ENCODE measurements at regions not wholly inside any gene's neighbourhood (a gene's known extent, or its start where the extent isn't known, plus 50 kb on each side); places are given as distances from the start of the nearest gene placed in this dataset.

- H3K4me1 Mint-ChIP-seq = no peaks in the 10 kb centered on the region
- Histone ChIP-seq H3K79me2 (replicated peaks; ENCODE audit: insufficient read depth) (no peaks in the 10 kb centered on the region), H3K4me1 (ENCODE audit: insufficient read depth) (no peaks in the 10 kb centered on the region), H3K27ac (ENCODE audit: low read depth) (no peak overlapping the region), H3K4me3 (no peak overlapping the region), H2AFZ (no peak overlapping the region), H3F3A (replicated peaks; ENCODE audit: low read depth) (no peaks in the 10 kb centered on the region), H3K9me2 (ENCODE audit: insufficient read depth) (no peaks in the 10 kb centered on the region), H3K4me2 (no peak overlapping the region), H3K27me3 (ENCODE audit: insufficient read depth) (no peaks in the 10 kb centered on the region), H4K20me1 (replicated peaks; ENCODE audit: insufficient read depth) (no peaks in the 10 kb centered on the region), H3K36me3 (ENCODE audit: insufficient read depth) (no peaks in the 10 kb centered on the region)
- no peak for TF ChIP-seq ETS1 (IDR thresholded peaks at IDR 0.05)
- TF ChIP-seq, protein P1, sequence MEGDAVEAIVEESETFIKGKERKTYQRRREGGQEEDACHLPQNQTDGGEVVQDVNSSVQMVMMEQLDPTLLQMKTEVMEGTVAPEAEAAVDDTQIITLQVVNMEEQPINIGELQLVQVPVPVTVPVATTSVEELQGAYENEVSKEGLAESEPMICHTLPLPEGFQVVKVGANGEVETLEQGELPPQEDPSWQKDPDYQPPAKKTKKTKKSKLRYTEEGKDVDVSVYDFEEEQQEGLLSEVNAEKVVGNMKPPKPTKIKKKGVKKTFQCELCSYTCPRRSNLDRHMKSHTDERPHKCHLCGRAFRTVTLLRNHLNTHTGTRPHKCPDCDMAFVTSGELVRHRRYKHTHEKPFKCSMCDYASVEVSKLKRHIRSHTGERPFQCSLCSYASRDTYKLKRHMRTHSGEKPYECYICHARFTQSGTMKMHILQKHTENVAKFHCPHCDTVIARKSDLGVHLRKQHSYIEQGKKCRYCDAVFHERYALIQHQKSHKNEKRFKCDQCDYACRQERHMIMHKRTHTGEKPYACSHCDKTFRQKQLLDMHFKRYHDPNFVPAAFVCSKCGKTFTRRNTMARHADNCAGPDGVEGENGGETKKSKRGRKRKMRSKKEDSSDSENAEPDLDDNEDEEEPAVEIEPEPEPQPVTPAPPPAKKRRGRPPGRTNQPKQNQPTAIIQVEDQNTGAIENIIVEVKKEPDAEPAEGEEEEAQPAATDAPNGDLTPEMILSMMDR (conservative IDR thresholded peaks at IDR 0.05; ENCODE audit: low read depth in 2 of 2) = no peak
- no peak for TF ChIP-seq NANOG (IDR thresholded peaks at IDR 0.05; ENCODE audit: borderline replicate concordance)
- no peak for TF ChIP-seq EZH2phosphoT487 (IDR thresholded peaks at IDR 0.05; ENCODE audit: unreplicated experiment)
- TF ChIP-seq EZH2 (IDR thresholded peaks at IDR 0.05; ENCODE audit: low read depth, unreplicated experiment) = no peak
- TF ChIP-seq ZNF114 (CRISPR knock-in tag; IDR thresholded peaks at IDR 0.05) = no peak
- TF ChIP-seq POLR2AphosphoS5 (IDR thresholded peaks at IDR 0.05; ENCODE audit: low read depth) = no peak
- no peak for TF ChIP-seq REST (IDR thresholded peaks at IDR 0.05; ENCODE audit: unreplicated experiment)
- TF ChIP-seq ZNF331 (CRISPR knock-in tag; IDR thresholded peaks at IDR 0.05; ENCODE audit: low read depth) = no peak
- TF ChIP-seq STAT1 (IDR thresholded peaks at IDR 0.05; ENCODE audit: unreplicated experiment) = no peak
- TF ChIP-seq JUNB (IDR thresholded peaks at IDR 0.05; ENCODE audit: unreplicated experiment) = no peak
- TF ChIP-seq, protein P2, sequence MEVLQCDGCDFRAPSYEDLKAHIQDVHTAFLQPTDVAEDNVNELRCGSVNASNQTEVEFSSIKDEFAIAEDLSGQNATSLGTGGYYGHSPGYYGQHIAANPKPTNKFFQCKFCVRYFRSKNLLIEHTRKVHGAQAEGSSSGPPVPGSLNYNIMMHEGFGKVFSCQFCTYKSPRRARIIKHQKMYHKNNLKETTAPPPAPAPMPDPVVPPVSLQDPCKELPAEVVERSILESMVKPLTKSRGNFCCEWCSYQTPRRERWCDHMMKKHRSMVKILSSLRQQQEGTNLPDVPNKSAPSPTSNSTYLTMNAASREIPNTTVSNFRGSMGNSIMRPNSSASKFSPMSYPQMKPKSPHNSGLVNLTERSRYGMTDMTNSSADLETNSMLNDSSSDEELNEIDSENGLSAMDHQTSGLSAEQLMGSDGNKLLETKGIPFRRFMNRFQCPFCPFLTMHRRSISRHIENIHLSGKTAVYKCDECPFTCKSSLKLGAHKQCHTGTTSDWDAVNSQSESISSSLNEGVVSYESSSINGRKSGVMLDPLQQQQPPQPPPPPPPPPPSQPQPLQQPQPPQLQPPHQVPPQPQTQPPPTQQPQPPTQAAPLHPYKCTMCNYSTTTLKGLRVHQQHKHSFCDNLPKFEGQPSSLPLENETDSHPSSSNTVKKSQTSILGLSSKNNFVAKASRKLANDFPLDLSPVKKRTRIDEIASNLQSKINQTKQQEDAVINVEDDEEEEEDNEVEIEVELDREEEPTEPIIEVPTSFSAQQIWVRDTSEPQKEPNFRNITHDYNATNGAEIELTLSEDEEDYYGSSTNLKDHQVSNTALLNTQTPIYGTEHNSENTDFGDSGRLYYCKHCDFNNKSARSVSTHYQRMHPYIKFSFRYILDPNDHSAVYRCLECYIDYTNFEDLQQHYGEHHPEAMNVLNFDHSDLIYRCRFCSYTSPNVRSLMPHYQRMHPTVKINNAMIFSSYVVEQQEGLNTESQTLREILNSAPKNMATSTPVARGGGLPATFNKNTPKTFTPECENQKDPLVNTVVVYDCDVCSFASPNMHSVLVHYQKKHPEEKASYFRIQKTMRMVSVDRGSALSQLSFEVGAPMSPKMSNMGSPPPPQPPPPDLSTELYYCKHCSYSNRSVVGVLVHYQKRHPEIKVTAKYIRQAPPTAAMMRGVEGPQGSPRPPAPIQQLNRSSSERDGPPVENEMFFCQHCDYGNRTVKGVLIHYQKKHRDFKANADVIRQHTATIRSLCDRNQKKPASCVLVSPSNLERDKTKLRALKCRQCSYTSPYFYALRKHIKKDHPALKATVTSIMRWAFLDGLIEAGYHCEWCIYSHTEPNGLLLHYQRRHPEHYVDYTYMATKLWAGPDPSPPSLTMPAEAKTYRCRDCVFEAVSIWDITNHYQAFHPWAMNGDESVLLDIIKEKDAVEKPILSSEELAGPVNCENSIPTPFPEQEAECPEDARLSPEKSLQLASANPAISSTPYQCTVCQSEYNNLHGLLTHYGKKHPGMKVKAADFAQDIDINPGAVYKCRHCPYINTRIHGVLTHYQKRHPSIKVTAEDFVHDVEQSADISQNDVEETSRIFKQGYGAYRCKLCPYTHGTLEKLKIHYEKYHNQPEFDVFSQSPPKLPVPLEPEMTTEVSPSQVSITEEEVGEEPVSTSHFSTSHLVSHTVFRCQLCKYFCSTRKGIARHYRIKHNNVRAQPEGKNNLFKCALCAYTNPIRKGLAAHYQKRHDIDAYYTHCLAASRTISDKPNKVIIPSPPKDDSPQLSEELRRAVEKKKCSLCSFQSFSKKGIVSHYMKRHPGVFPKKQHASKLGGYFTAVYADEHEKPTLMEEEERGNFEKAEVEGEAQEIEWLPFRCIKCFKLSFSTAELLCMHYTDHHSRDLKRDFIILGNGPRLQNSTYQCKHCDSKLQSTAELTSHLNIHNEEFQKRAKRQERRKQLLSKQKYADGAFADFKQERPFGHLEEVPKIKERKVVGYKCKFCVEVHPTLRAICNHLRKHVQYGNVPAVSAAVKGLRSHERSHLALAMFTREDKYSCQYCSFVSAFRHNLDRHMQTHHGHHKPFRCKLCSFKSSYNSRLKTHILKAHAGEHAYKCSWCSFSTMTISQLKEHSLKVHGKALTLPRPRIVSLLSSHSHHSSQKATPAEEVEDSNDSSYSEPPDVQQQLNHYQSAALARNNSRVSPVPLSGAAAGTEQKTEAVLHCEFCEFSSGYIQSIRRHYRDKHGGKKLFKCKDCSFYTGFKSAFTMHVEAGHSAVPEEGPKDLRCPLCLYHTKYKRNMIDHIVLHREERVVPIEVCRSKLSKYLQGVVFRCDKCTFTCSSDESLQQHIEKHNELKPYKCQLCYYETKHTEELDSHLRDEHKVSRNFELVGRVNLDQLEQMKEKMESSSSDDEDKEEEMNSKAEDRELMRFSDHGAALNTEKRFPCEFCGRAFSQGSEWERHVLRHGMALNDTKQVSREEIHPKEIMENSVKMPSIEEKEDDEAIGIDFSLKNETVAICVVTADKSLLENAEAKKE (CRISPR knock-in tag; IDR thresholded peaks at IDR 0.05) = no peak
- no peak for TF ChIP-seq CREB1 (CRISPR knock-in tag; IDR thresholded peaks at IDR 0.05; ENCODE audit: low read depth)
- ATAC-seq (no peak), DNase-seq (ENCODE audit: low spot score) (no peak)
- H3K4me3 Mint-ChIP-seq = no peak overlapping the region
- H3K36me3 Mint-ChIP-seq (ENCODE audit: low read depth) = no peaks in the 10 kb centered on the region
- no peaks in the 10 kb centered on the region for H3K9me3 Mint-ChIP-seq
- no peak overlapping the region for H3K27ac Mint-ChIP-seq
- H3K27me3 Mint-ChIP-seq (ENCODE audit: insufficient read depth, low read depth, poor library complexity) = no peaks in the 10 kb centered on the region
Measured at GRCh38 chr7:46099076-46099475, 178.0 kb upstream of the IGFBP3 start.
